H1 (cell line): ENCODE measurements at regions not wholly inside any gene's neighbourhood (a gene's known extent, or its start where the extent isn't known, plus 50 kb on each side); places are given as distances from the start of the nearest gene placed in this dataset.

ENCODE experiments used
- BCL11A ChIP-seq, 2 experiments: IDR thresholded peaks; one replicate each; pipeline ENCODE4 v1.6.1; 2011; ENCODE audit warnings: low read depth in 2 of 2, low read length in 2 of 2, mild to moderate bottlenecking in 2 of 2
- MAFK ChIP-seq: IDR thresholded peaks from 2 replicates; pipeline ENCODE4 v1.6.1; 2012; ENCODE audit warnings: low read depth, mild to moderate bottlenecking, improper control_type of control experiment, low read length
- PHF8 ChIP-seq: fragments of 200-600 bp; sonication (generic); conservative IDR thresholded peaks from 2 replicates; pipeline ENCODE4 v1.7.1; 2012; ENCODE audit warnings: low read depth, mild to moderate bottlenecking, inconsistent platforms, low read length, moderate library complexity
- POLR2A ChIP-seq, 2 experiments: IDR thresholded peaks; 1 replicate in 1 of 2; 2 replicates in 1 of 2; pipeline ENCODE4 v1.6.1; 2011; ENCODE audit warnings: low read depth in 2 of 2, low read length in 2 of 2, mild to moderate bottlenecking in 2 of 2; ENCODE audit errors: control extremely low read depth in 1 of 2
- POLR2AphosphoS5 ChIP-seq: IDR thresholded peaks from 2 replicates; pipeline ENCODE4 v1.6.1; 2011; ENCODE audit warnings: low read depth, low read length
- SIRT6 ChIP-seq: IDR thresholded peaks from one replicate; pipeline ENCODE4 v1.7.1; 2012; ENCODE audit warnings: low read length, inconsistent platforms
- SRF ChIP-seq: IDR thresholded peaks from 2 replicates; pipeline ENCODE4 v1.6.1; 2011; ENCODE audit warnings: mild to moderate bottlenecking, low read depth, low read length, moderate library complexity
- TBP ChIP-seq: IDR thresholded peaks from 2 replicates; pipeline ENCODE4 v1.6.1; 2011; ENCODE audit warnings: low read depth, low read length, improper control_type of control experiment
- YY1 ChIP-seq: IDR thresholded peaks from 2 replicates; pipeline ENCODE4 v1.6.1; 2011; ENCODE audit warnings: low read depth, mild to moderate bottlenecking, low read length
- TF ChIP-seq, protein P1 (sequence below), 3 experiments: IDR thresholded peaks; 1 replicate in 2 of 3; 2 replicates in 1 of 3; pipeline versions ENCODE4 v1.5.1 to v1.6.1; 2011; ENCODE audit warnings: low read length in 3 of 3, mild to moderate bottlenecking in 3 of 3, inconsistent platforms in 2 of 3, low read depth in 1 of 3, moderate library complexity in 1 of 3; ENCODE audit not compliant: insufficient read depth in 1 of 3; ENCODE audit errors: control extremely low read depth in 1 of 3

DNA sequence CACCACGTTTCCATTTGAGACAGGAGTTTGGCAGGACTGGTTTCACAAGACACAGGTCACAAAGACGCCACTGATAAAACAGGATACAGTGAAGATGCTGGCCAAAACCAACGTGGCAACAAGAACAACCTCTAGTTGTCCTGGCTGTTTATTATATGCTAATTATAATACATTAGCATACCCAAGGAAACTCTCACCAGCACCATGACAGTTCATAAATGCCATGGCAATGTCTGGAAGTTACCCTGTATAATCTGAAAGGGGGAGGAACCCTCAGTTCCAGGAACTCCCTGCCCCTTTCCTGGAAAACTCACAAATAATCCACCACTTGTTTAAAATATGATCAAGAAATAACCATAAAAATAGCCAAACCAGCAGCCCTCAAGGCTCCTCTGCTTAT is 148.3 kb downstream of the RBM43 start:
- TF ChIP-seq SIRT6, result no peak
- TF ChIP-seq TBP, result no peak
- TF ChIP-seq, protein P1, sequence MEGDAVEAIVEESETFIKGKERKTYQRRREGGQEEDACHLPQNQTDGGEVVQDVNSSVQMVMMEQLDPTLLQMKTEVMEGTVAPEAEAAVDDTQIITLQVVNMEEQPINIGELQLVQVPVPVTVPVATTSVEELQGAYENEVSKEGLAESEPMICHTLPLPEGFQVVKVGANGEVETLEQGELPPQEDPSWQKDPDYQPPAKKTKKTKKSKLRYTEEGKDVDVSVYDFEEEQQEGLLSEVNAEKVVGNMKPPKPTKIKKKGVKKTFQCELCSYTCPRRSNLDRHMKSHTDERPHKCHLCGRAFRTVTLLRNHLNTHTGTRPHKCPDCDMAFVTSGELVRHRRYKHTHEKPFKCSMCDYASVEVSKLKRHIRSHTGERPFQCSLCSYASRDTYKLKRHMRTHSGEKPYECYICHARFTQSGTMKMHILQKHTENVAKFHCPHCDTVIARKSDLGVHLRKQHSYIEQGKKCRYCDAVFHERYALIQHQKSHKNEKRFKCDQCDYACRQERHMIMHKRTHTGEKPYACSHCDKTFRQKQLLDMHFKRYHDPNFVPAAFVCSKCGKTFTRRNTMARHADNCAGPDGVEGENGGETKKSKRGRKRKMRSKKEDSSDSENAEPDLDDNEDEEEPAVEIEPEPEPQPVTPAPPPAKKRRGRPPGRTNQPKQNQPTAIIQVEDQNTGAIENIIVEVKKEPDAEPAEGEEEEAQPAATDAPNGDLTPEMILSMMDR (IDR thresholded peaks at IDR 0.05; ENCODE audit: control extremely low read depth in 1 of 3, insufficient read depth in 1 of 3, low read depth in 1 of 3, low read length in 3 of 3), result no peak
- no peak for TF ChIP-seq PHF8
- no peak for TF ChIP-seq YY1
- no peak for TF ChIP-seq BCL11A (IDR thresholded peaks at IDR 0.05; ENCODE audit: low read depth in 2 of 2, low read length in 2 of 2)
- no peak for TF ChIP-seq POLR2AphosphoS5
- TF ChIP-seq MAFK, result no peak
- TF ChIP-seq POLR2A (IDR thresholded peaks at IDR 0.05; ENCODE audit: control extremely low read depth in 1 of 2, low read depth in 2 of 2, low read length in 2 of 2), result no peak
- no peak for TF ChIP-seq SRF
